ENCODE measurements at regions not wholly inside any gene's neighbourhood (a gene's known extent, or its start where the extent isn't known, plus 50 kb on each side); places are given as distances from the start of the nearest gene placed in this dataset.

DNA sequence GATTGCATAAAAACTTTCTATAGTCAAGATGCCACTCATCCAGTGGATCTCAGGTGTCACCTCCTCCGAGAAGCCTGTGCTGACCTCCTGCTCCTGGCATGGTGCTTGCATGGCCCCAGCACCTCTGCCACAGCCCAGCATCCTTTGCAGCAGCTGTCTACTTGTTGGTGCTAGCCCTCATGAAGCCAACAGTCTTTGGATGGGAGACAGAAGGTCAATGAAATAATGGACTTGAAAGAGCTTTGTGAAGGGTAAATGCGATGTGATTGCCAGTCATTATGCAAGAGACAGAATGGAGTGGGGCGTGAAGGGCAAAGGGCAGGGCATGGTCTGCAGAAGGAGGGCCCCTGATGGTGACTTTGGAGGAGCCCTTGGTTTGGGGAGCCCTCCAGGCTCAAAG lies 63.0 kb upstream of the CLMN start:
- no peak for DNase-seq

GRCh38 chr14:95381726-95382125 lies 62.0 kb upstream of the CLMN start:
- no peak for DNase-seq

DNA sequence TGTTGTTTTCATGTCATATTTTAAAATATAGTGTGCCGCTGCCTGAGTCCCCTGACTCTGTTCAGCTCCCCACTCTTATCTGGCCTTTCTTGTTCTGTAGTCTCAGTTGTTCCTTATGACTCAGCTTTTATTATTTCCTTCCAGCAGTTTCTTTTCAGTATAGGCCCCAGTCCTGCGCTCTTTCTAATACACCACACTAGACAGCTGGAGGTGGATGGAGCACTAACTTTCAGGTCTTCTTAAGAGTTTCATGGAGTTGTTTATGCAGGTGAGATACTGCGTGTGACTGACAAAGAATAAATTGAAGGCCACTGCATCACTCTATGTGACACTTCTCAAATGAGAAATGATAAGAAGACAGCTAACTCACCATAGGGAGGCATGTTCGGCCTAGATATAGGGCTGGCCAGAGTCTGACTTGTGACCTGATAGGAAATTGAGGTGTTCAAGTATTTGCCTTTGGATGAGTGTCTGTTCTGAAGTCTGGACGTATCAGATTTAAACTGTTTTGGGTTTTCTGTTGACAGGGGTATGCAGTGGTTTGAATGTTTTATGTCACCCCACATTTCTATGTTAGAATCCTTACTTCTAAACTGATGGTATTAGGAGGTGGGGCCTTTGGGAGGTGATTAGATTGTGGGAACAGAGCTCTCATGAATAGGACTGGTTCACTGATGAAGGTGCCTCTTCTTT lies 60.8 kb upstream of the CLMN start:
- DNase-seq: no peak

- DNase-seq: no peak
These were observed 59.9 kb upstream of the CLMN start for GRCh38 chr14:95379634-95380033.

DNA sequence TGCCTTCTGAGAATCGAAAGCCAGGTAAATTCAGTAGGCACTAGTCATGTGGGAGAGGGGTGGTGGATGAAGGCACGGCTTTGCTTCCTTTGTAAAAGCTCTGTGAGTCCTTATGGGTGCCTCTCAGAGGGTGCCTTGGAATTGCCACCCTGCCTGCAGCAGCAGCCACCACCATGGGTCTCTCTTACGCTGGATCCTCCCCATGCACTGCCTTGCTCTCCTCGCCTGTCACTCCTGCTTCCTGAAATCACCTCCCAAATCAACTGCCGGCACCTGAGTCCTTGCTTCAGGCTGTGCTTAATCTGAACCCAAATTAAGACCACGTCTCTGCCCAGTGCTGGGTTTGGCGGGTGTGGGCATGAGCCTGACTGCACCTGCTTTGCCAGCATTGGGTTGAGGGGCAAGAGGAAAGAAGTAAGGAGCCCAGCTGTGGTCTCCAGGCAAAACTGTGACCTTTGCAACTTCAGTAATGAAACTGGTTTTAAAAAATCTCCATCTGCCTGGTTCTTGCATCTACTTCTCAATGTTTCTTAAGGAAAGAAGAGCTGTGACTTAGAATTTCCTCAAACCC lies 55.9 kb upstream of the CLMN start:
- no peak for DNase-seq

GRCh38 chr14:95374239-95374997 lies 54.7 kb upstream of the CLMN start:
- DNase-seq: no peak

DNA sequence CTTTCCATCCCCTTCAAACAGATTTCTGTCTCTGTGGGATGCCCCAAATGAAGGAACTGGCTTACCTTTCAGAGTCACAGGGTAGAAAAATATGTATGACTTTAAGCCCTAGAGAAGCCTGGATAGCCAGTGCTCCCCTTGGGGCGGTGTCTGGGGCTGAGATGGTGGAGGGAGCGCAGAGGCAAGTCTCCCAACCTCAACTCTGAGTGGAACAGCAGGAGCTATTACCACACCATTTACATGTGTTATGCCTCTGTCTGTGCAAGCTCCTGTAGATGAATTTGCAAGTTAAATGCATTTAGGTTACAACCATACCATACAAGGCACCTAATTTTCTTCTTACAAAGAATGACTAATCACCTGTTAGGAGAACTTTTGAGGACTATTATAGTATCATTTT lies 50.4 kb upstream of the CLMN start:
- DNase-seq: no peak

Measured in tongue (tissue), 1 donor.